ENCODE measurements at regions not wholly inside any gene's neighbourhood (a gene's known extent, or its start where the extent isn't known, plus 50 kb on each side); places are given as distances from the start of the nearest gene placed in this dataset.
"Not testable (repeated sequence)": the region's sequence is repeated elsewhere in the genome, so short reads cannot be mapped to it uniquely, and the experiment has no call there.

DNA sequence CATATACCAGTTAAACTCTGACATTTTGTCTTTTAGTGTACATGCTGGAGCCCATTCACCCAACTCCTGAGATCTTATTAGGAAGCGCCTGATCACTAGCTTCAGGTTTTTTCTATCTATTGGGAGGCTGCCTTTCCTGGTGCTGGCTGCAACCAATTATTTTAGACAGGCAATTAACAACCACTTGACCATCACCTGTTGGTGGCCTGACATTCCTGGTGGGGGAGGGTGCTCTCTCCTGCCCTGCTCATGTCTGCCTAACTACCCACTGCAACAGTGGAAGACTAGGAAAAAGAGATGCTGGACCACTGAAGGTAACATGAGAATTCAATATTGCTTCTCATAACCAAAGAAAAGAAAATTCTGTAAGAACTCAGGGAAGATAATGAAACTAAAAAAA, 190.3 kb upstream of the GRM3 start:
- H3K27ac ChIP-seq, result no peak overlapping the region
- H4K20me1 ChIP-seq (ENCODE audit: insufficient read depth), result no peaks in the 10 kb centered on the region
- no peaks in the 10 kb centered on the region for H3K36me3 ChIP-seq (ENCODE audit: insufficient read depth)
- no peak overlapping the region for H3K9ac ChIP-seq
- no peaks in the 10 kb centered on the region for H3K27me3 ChIP-seq (ENCODE audit: insufficient read depth, low read depth)
- H3K79me2 ChIP-seq (ENCODE audit: insufficient read depth, low read depth), result no peaks in the 10 kb centered on the region
- H3K4me3 ChIP-seq (IDR thresholded peaks at IDR 0.05; ENCODE audit: insufficient read depth, low read depth, low read length), result no peak overlapping the region
- H3K4me1 ChIP-seq (ENCODE audit: low read depth, poor library complexity, severe bottlenecking), result no peaks in the 10 kb centered on the region
- H2AFZ ChIP-seq (ENCODE audit: low read depth), result no peak overlapping the region
- H3K4me2 ChIP-seq, result no peak overlapping the region
- TF ChIP-seq, protein P1, sequence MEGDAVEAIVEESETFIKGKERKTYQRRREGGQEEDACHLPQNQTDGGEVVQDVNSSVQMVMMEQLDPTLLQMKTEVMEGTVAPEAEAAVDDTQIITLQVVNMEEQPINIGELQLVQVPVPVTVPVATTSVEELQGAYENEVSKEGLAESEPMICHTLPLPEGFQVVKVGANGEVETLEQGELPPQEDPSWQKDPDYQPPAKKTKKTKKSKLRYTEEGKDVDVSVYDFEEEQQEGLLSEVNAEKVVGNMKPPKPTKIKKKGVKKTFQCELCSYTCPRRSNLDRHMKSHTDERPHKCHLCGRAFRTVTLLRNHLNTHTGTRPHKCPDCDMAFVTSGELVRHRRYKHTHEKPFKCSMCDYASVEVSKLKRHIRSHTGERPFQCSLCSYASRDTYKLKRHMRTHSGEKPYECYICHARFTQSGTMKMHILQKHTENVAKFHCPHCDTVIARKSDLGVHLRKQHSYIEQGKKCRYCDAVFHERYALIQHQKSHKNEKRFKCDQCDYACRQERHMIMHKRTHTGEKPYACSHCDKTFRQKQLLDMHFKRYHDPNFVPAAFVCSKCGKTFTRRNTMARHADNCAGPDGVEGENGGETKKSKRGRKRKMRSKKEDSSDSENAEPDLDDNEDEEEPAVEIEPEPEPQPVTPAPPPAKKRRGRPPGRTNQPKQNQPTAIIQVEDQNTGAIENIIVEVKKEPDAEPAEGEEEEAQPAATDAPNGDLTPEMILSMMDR (conservative IDR thresholded peaks at IDR 0.05; ENCODE audit: low read depth, low read length), result no peak

DNA sequence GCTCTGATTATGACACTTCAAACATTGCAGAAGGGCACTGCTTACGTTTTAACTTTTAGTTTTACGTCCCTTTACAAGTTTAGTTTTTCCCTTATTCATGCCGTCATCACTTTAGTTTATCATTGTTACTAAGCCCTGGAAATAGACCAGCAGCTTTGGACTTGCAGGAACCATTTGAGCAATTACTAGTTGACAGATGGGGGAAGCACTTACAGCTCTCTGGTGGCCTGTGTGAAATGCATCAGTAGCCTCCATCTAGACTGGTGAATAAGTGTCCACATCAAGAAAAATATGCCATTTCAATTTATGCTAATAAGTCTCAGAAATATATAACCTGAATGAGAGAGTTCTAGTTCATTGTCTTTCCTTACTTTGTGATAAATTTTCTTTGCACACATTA, 194.9 kb upstream of the GRM3 start:
- H3K27ac ChIP-seq, result no peak overlapping the region
- no peaks in the 10 kb centered on the region for H3K79me2 ChIP-seq (ENCODE audit: insufficient read depth, low read depth)
- no peak overlapping the region for H3K9ac ChIP-seq
- H3K36me3 ChIP-seq (ENCODE audit: insufficient read depth), result no peaks in the 10 kb centered on the region
- H3K4me3 ChIP-seq (IDR thresholded peaks at IDR 0.05; ENCODE audit: insufficient read depth, low read depth, low read length), result no peak overlapping the region
- no peaks in the 10 kb centered on the region for H3K27me3 ChIP-seq (ENCODE audit: insufficient read depth, low read depth)
- TF ChIP-seq, protein P1 (conservative IDR thresholded peaks at IDR 0.05; ENCODE audit: low read depth, low read length), result no peak
- no peak overlapping the region for H2AFZ ChIP-seq (ENCODE audit: low read depth)
- H4K20me1 ChIP-seq (ENCODE audit: insufficient read depth), result no peaks in the 10 kb centered on the region
- H3K4me2 ChIP-seq, result no peak overlapping the region
- no peaks in the 10 kb centered on the region for H3K4me1 ChIP-seq (ENCODE audit: low read depth, poor library complexity, severe bottlenecking)

DNA sequence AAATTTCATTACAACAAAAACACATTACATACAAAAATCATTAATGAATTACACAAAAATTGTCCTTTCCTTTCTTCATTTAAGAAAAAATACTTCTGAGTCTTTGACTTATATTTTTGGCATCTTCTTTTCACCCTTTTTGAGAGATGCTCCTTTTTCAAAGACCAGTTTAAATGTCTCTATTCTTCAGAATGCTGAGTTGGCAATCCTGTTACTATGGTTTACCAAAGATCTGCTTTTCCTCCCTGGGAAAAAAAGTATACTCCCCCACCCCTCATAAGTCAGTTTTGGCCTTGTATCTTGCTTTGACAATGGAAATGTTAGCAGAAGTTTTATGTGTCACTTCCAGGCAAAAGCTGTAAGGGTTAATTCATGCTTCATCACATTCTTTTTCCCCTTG, 198.4 kb upstream of the GRM3 start:
- Histone ChIP-seq H3K4me3 (IDR thresholded peaks at IDR 0.05; ENCODE audit: insufficient read depth, low read depth, low read length) (no peak overlapping the region), H2AFZ (ENCODE audit: low read depth) (no peak overlapping the region), H4K20me1 (ENCODE audit: insufficient read depth) (no peaks in the 10 kb centered on the region), H3K4me2 (no peak overlapping the region), H3K4me1 (ENCODE audit: low read depth, poor library complexity, severe bottlenecking) (no peaks in the 10 kb centered on the region), H3K79me2 (ENCODE audit: insufficient read depth, low read depth) (no peaks in the 10 kb centered on the region), H3K27ac (no peak overlapping the region), H3K36me3 (ENCODE audit: insufficient read depth) (no peaks in the 10 kb centered on the region), H3K9ac (no peak overlapping the region), H3K27me3 (ENCODE audit: insufficient read depth, low read depth) (no peaks in the 10 kb centered on the region)
- TF ChIP-seq, protein P1 (conservative IDR thresholded peaks at IDR 0.05; ENCODE audit: low read depth, low read length), result no peak

DNA sequence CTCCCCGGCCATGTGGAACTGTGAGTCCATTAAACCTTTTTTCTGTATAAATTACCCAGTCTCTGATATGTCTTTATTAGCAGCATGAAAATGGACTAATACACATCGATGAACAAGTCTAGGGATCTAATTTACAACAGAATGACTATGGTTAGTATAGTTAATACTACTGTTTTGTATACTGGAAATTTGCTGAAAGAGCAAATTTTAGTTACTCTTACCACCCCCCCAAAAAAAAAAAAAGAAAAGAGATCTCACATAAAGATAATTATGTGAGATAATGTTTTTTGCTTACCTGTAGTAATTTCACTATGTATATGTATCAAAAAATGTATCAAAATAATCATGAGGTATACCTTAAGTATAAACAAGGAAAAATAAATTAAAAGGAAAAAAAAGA, 199.5 kb upstream of the GRM3 start:
- H3K27ac ChIP-seq, result no peak overlapping the region
- no peak overlapping the region for H3K9ac ChIP-seq
- H3K36me3 ChIP-seq (ENCODE audit: insufficient read depth), result no peaks in the 10 kb centered on the region
- no peaks in the 10 kb centered on the region for H4K20me1 ChIP-seq (ENCODE audit: insufficient read depth)
- no peaks in the 10 kb centered on the region for H3K27me3 ChIP-seq (ENCODE audit: insufficient read depth, low read depth)
- H3K4me2 ChIP-seq, result no peak overlapping the region
- no peaks in the 10 kb centered on the region for H3K4me1 ChIP-seq (ENCODE audit: low read depth, poor library complexity, severe bottlenecking)
- no peaks in the 10 kb centered on the region for H3K79me2 ChIP-seq (ENCODE audit: insufficient read depth, low read depth)
- H3K4me3 ChIP-seq (IDR thresholded peaks at IDR 0.05; ENCODE audit: insufficient read depth, low read depth, low read length), result no peak overlapping the region
- H2AFZ ChIP-seq (ENCODE audit: low read depth), result no peak overlapping the region
- TF ChIP-seq, protein P1 (conservative IDR thresholded peaks at IDR 0.05; ENCODE audit: low read depth, low read length), result no peak

DNA sequence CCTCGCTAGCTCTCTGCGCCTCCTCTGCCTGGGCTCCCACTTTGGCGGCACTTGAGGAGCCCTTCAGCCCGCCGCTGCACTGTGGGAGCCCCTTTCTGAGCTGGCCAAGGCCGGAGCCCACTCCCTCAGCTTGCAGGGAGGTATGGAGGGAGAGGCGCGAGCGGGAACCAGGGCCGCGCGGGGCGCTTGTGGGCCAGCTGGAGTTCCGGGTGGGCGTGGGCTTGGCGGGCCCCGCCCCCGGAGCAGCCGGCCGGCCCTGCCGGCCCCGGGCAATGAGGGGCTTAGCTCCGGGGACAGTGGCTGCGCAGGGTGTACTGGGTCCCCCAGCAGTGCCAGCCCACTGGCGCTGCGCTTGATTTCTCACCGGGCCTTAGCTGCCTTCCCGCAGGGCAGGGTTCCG, 203.3 kb upstream of the GRM3 start:
- not testable (repeated sequence) for H3K4me3 ChIP-seq (IDR thresholded peaks at IDR 0.05; ENCODE audit: insufficient read depth, low read depth, low read length); H3K27me3 ChIP-seq (ENCODE audit: insufficient read depth, low read depth); H3K79me2 ChIP-seq (ENCODE audit: insufficient read depth, low read depth); H3K9ac ChIP-seq; H3K4me1 ChIP-seq (ENCODE audit: low read depth, poor library complexity, severe bottlenecking); H3K36me3 ChIP-seq (ENCODE audit: insufficient read depth); H3K4me2 ChIP-seq; H2AFZ ChIP-seq (ENCODE audit: low read depth); H4K20me1 ChIP-seq (ENCODE audit: insufficient read depth); H3K27ac ChIP-seq
